Endothelial cell of umbilical vein (primary cell): ENCODE measurements at regions not wholly inside any gene's neighbourhood (a gene's known extent, or its start where the extent isn't known, plus 50 kb on each side); places are given as distances from the start of the nearest gene placed in this dataset.

Experiments used
- BruUV-seq: library from RNA; stranded (reverse); fragments of 400-500 nt; replicated peaks from 2 replicates; lab custom pipeline; 2021; lab: Mats Ljungman, UMichigan
- CTCF ChIA-PET: fragments of 300-600, 350-600 bp; sonication (Branson Sonifier 250); formaldehyde crosslinking; loops from one replicate; lab custom pipeline; 2021; ENCODE audit warnings: antibody characterized with exemption, inconsistent platforms; lab: Charles Lee
- POLR2A ChIA-PET: fragments of 300-600, 350-600 bp; sonication (Branson Sonifier 250); formaldehyde crosslinking; loops from one replicate; lab custom pipeline; 2021; ENCODE audit warnings: antibody characterized with exemption, inconsistent platforms; lab: Charles Lee
- DNase-seq: peaks from one replicate; pipeline ENCODE4 v3.0.0-alpha.2; 2011; ENCODE audit warnings: low read depth, low spot score
- FAIRE-seq: peaks from 2 replicates; lab custom pipeline; 2011; peaks lifted over from hg19 to GRCh38; lab: Jason Lieb, UNC
- H2AFZ ChIP-seq: 2 replicates; pipeline ENCODE4 v1.6.0; 2012; ENCODE audit warnings: low read depth, low read length, control low read depth, inconsistent platforms
- H3K27ac ChIP-seq: 2 replicates; pipeline ENCODE4 v1.5.1; 2011; ENCODE audit warnings: low read depth, mild to moderate bottlenecking, control low read depth, low read length, moderate library complexity; ENCODE audit not compliant: insufficient read depth
- H3K27me3 ChIP-seq, 2 experiments: 2 replicates each; pipeline versions ENCODE4 v1.6.0 to v1.6.1; 2011; ENCODE audit warnings: low read length in 2 of 2, mixed read lengths in 1 of 2; ENCODE audit not compliant: control insufficient read depth in 2 of 2, insufficient read depth in 2 of 2
- H3K36me3 ChIP-seq, 2 experiments: 2 replicates in 1 of 2; 3 replicates in 1 of 2; pipeline ENCODE4 v1.5.1; 2011; ENCODE audit warnings: low read length in 2 of 2, mild to moderate bottlenecking in 1 of 2, moderate library complexity in 1 of 2; ENCODE audit not compliant: control insufficient read depth in 2 of 2, insufficient read depth in 2 of 2; ENCODE audit errors: extremely low read depth in 1 of 2
- H3K4me1 ChIP-seq: 3 replicates; pipeline ENCODE4 v1.5.1; 2011; ENCODE audit warnings: mild to moderate bottlenecking, low read length; ENCODE audit not compliant: control insufficient read depth, insufficient read depth; ENCODE audit errors: extremely low read depth
- H3K4me2 ChIP-seq: 2 replicates; pipeline ENCODE4 v1.6.1; 2011; ENCODE audit warnings: low read length, control low read depth, mixed read lengths; ENCODE audit not compliant: insufficient read depth
- H3K4me3 ChIP-seq, 3 experiments: fragments of 200-600 bp in 1 of 3; sonication (generic), shearing (Covaris generic) in 1 of 3; replicated peaks in 1 of 3; 2 replicates each; pipeline ENCODE4 v1.5.1; 2011 to 2016; ENCODE audit warnings: control low read depth in 3 of 3, low read length in 3 of 3, mild to moderate bottlenecking in 2 of 3, inconsistent platforms in 1 of 3, low read depth in 1 of 3, moderate library complexity in 1 of 3; ENCODE audit not compliant: insufficient read depth in 1 of 3
- H3K79me2 ChIP-seq: 2 replicates; pipeline ENCODE4 v1.6.0; 2012; ENCODE audit warnings: low read length, inconsistent platforms; ENCODE audit not compliant: control insufficient read depth, insufficient read depth
- H3K9ac ChIP-seq: replicated peaks from 2 replicates; pipeline ENCODE3; 2011; ENCODE audit warnings: low read length, control low read depth; ENCODE audit not compliant: insufficient read depth; ENCODE audit errors: extremely low read depth
- H3K9me1 ChIP-seq: replicated peaks from 3 replicates; pipeline ENCODE4 v1.6.0; 2011; ENCODE audit warnings: mild to moderate bottlenecking, low read length; ENCODE audit not compliant: control insufficient read depth, insufficient read depth; ENCODE audit errors: extremely low read depth
- H3K9me3 ChIP-seq: replicated peaks from 2 replicates; pipeline ENCODE4 v1.5.1; 2012; ENCODE audit warnings: low read length, inconsistent platforms; ENCODE audit not compliant: control insufficient read depth, insufficient read depth
- H4K20me1 ChIP-seq: replicated peaks from 2 replicates; pipeline ENCODE3; 2011; ENCODE audit warnings: mild to moderate bottlenecking, low read length; ENCODE audit not compliant: control insufficient read depth, insufficient read depth; ENCODE audit errors: extremely low read depth
- CTCF ChIP-seq, 2 donors: IDR thresholded peaks; 1 replicate in 1 of 2; 2 replicates in 1 of 2; pipeline ENCODE4 v1.5.1; 2011; ENCODE audit warnings: low read length in 2 of 2, mild to moderate bottlenecking in 2 of 2, moderate library complexity in 2 of 2, control low read depth in 1 of 2, inconsistent platforms in 1 of 2, low read depth in 1 of 2; ENCODE audit not compliant: insufficient read depth in 1 of 2; ENCODE audit errors: extremely low read depth in 1 of 2
- EZH2 ChIP-seq: IDR thresholded peaks from 2 replicates; pipeline ENCODE4 v1.6.1; 2012; ENCODE audit warnings: borderline replicate concordance, low read depth, mild to moderate bottlenecking, moderate library complexity, low read length, inconsistent platforms; ENCODE audit not compliant: severe bottlenecking
- FOS ChIP-seq: IDR thresholded peaks from 2 replicates; pipeline ENCODE4 v1.6.1; 2011; ENCODE audit warnings: mild to moderate bottlenecking, low read length, moderate library complexity, borderline replicate concordance; ENCODE audit not compliant: insufficient read depth
- GATA2 ChIP-seq: IDR thresholded peaks from 2 replicates; pipeline ENCODE4 v1.7.0; 2011; ENCODE audit warnings: low read depth, mild to moderate bottlenecking, moderate library complexity, mixed read lengths, low read length; ENCODE audit not compliant: insufficient read length, insufficient read depth
- JUN ChIP-seq: IDR thresholded peaks from 2 replicates; pipeline ENCODE4 v1.6.1; 2011; ENCODE audit warnings: borderline replicate concordance, low read depth; ENCODE audit not compliant: insufficient read length, insufficient read depth
- MAX ChIP-seq: IDR thresholded peaks from 2 replicates; pipeline ENCODE4 v1.6.1; 2011; ENCODE audit not compliant: insufficient read depth, insufficient read length
- MYC ChIP-seq: IDR thresholded peaks from one replicate; pipeline ENCODE4 v1.6.1; 2011; ENCODE audit warnings: mild to moderate bottlenecking, low read depth, low read length
- POLR2A ChIP-seq: IDR thresholded peaks from 2 replicates; pipeline ENCODE4 v1.6.1; 2012; ENCODE audit warnings: low read depth, mild to moderate bottlenecking, control low read depth, low read length
- POLR2AphosphoS5 ChIP-seq: IDR thresholded peaks from 2 replicates; pipeline ENCODE4 v1.6.1; 2012; ENCODE audit warnings: low read depth, mild to moderate bottlenecking, control low read depth, low read length, moderate library complexity; ENCODE audit not compliant: insufficient read depth
- dilution Hi-C: fragments of 300-500 bp; cut with MboI; formaldehyde crosslinking; loops from one replicate; pipeline ENCODE4 v1.15.0; 2019; ENCODE audit warnings: low sequenced_read_pairs; ENCODE audit not compliant: extremely low pct_ligation_motif_present
- intact Hi-C: fragments of 100-400 bp; cut with micrococcal nuclease; formaldehyde crosslinking; loops from one replicate; pipeline ENCODE4 v1.10.0; 2022

DNA sequence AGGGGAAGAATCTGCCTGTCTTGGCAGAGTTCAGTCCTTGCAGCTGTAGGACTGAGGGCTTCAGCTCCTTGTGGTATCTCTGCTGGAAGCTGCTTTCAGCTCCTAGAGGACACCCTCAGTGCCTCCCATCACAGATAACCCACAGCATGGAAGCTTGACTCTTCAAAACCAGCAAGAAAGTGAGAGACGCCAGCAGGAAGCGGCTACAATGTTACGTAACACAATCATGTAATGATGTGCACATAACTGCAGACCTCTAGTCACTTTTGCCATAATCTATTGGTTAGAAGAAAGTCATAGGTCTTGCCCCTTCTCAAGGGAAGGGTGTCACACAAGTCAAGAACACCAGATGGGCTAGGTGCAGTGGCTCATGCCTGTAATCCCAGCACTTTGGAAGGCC is 69.1 kb upstream of the AFF3 start:
- Histone ChIP-seq H3K4me3 (no peak overlapping the region), H3K27ac (no peak overlapping the region), H3K36me3 (no peaks in the 10 kb centered on the region), H3K9me3 (no peaks in the 10 kb centered on the region), H3K27me3 (peaks cover 4 to 11% of the 10 kb centered on the region in 2 experiments), H4K20me1 (no peaks in the 10 kb centered on the region), H3K4me2 (no peak overlapping the region), H3K9me1 (no peaks in the 10 kb centered on the region), H2AFZ (no peak overlapping the region), H3K4me1 (no peaks in the 10 kb centered on the region), H3K9ac (no peak overlapping the region), H3K79me2 (no peaks in the 10 kb centered on the region)
- ChIA-PET CTCF (interaction anchor here (0.8 to 1.6 kb wide), 3 partner anchors 11 to 392 kb away, joined by 3 to 4 read pairs (median 4); no protein-coding TSS in a partner anchor), POLR2A (no interaction called here)
- no TSS peak for BruUV-seq
- DNase-seq (no peak), FAIRE-seq (no peak)
- dilution Hi-C loops (no loop called here), intact Hi-C loops (no loop called here)
- TF ChIP-seq FOS (no peak), GATA2 (no peak), MYC (no peak), MAX (no peak), EZH2 (no peak), JUN (no peak), CTCF (IDR thresholded peaks at IDR 0.05; ENCODE audit: extremely low read depth in 1 of 2, insufficient read depth in 1 of 2, low read depth in 1 of 2, low read length in 2 of 2) (no peak), POLR2A (no peak), POLR2AphosphoS5 (no peak)
